GM19035 (cell line): ENCODE measurements at regions not wholly inside any gene's neighbourhood (a gene's known extent, or its start where the extent isn't known, plus 50 kb on each side); places are given as distances from the start of the nearest gene placed in this dataset.
"Not testable (repeated sequence)": the region's sequence is repeated elsewhere in the genome, so short reads cannot be mapped to it uniquely, and the experiment has no call there.

Experiments used
- ATAC-seq: cut with Tn5 transposase; IDR thresholded peaks from one replicate; pipeline ENCODE4 v1.9.1; 2021; ENCODE audit not compliant: unreplicated experiment

GRCh38 chr12:67488349-67488748 is 160.2 kb upstream of the DYRK2 start:
- ATAC-seq = not testable (repeated sequence)

GRCh38 chr12:67489007-67489406 is 159.5 kb upstream of the DYRK2 start:
- no peak for ATAC-seq

- ATAC-seq = no peak
These were observed 152.0 kb upstream of the DYRK2 start for GRCh38 chr12:67496581-67496980.

GRCh38 chr12:67498991-67499390 is 149.6 kb upstream of the DYRK2 start:
- ATAC-seq = no peak

GRCh38 chr12:67501362-67501761 is 147.2 kb upstream of the DYRK2 start:
- no peak for ATAC-seq

GRCh38 chr12:67504026-67504425 is 144.5 kb upstream of the DYRK2 start:
- ATAC-seq = no peak

- ATAC-seq = no peak
These were observed 141.8 kb upstream of the DYRK2 start for GRCh38 chr12:67506739-67507138.

GRCh38 chr12:67508830-67509229 is 139.7 kb upstream of the DYRK2 start:
- ATAC-seq = no peak

GRCh38 chr12:67509666-67510386 is 138.7 kb upstream of the DYRK2 start:
- ATAC-seq = no peak

- no peak for ATAC-seq
These were observed 136.5 kb upstream of the DYRK2 start for GRCh38 chr12:67512061-67512460.

GRCh38 chr12:67514502-67514901 is 134.0 kb upstream of the DYRK2 start:
- no peak for ATAC-seq

GRCh38 chr12:67515679-67516340 is 132.7 kb upstream of the DYRK2 start:
- ATAC-seq = peak; percentile 81

- no peak for ATAC-seq
These were observed 131.2 kb upstream of the DYRK2 start for GRCh38 chr12:67517181-67517887.

GRCh38 chr12:67519484-67520433 is 128.8 kb upstream of the DYRK2 start:
- ATAC-seq = no peak

- no peak for ATAC-seq
These were observed 127.9 kb upstream of the DYRK2 start for GRCh38 chr12:67520606-67521005.

- no peak for ATAC-seq
These were observed 126.3 kb upstream of the DYRK2 start for GRCh38 chr12:67522222-67522621.

- ATAC-seq = no peak
These were observed 125.0 kb upstream of the DYRK2 start for GRCh38 chr12:67523538-67523937.

- ATAC-seq = no peak
These were observed 123.5 kb upstream of the DYRK2 start for GRCh38 chr12:67524861-67525616.

GRCh38 chr12:67525617-67525884 is 123.0 kb upstream of the DYRK2 start:
- no peak for ATAC-seq

GRCh38 chr12:67526129-67526528 is 122.4 kb upstream of the DYRK2 start:
- ATAC-seq = no peak
